Mesothelial cell of epicardium (in vitro differentiated cells): ENCODE measurements at regions not wholly inside any gene's neighbourhood (a gene's known extent, or its start where the extent isn't known, plus 50 kb on each side); places are given as distances from the start of the nearest gene placed in this dataset.
"Not testable (repeated sequence)": the region's sequence is repeated elsewhere in the genome, so short reads cannot be mapped to it uniquely, and the experiment has no call there.

Experiments
- DNase-seq, 2 experiments: peaks; one replicate each; pipeline ENCODE4 v3.0.0; 2021; ENCODE audit warnings: low spot score in 2 of 2; ENCODE audit not compliant: unreplicated experiment in 2 of 2
- H3K27ac Mint-ChIP-seq: 2 replicates; pipeline ENCODE4 v1.8.0; 2021; ENCODE audit warnings: mixed read lengths
- H3K27me3 Mint-ChIP-seq: 2 replicates; pipeline ENCODE4 v1.8.0; 2021; ENCODE audit warnings: low read depth, mixed read lengths
- H3K36me3 Mint-ChIP-seq: 2 replicates; pipeline ENCODE4 v1.8.0; 2021; ENCODE audit warnings: mixed read lengths
- H3K4me1 Mint-ChIP-seq: 2 replicates; pipeline ENCODE4 v1.8.0; 2021; ENCODE audit warnings: mixed read lengths
- H3K4me3 Mint-ChIP-seq: 2 replicates; pipeline ENCODE4 v1.8.0; 2021; ENCODE audit warnings: mild to moderate bottlenecking, moderate library complexity, mixed read lengths
- H3K9me3 Mint-ChIP-seq: 2 replicates; pipeline ENCODE4 v1.8.0; 2021; ENCODE audit warnings: mixed read lengths
- CTCF ChIP-seq: fragments of 200-600 bp; sonication (generic); IDR thresholded peaks from one replicate; pipeline ENCODE4 v1.5.0; 2021; ENCODE audit warnings: antibody characterized with exemption; ENCODE audit not compliant: unreplicated experiment

- no peak overlapping the region for H3K4me3 Mint-ChIP-seq
- no peaks in the 10 kb centered on the region for H3K9me3 Mint-ChIP-seq
- no peak overlapping the region for H3K27ac Mint-ChIP-seq
- H3K4me1 Mint-ChIP-seq: peaks cover 26% of the 10 kb centered on the region
- no peak for DNase-seq
- TF ChIP-seq CTCF: no peak
- H3K36me3 Mint-ChIP-seq: no peaks in the 10 kb centered on the region
- no peaks in the 10 kb centered on the region for H3K27me3 Mint-ChIP-seq
These were observed 101.7 kb upstream of the SPATA31D4 start for GRCh38 chr9:81826517-81826906.

GRCh38 chr9:81827616-81828296 lies 100.5 kb upstream of the SPATA31D4 start:
- Mint-ChIP-seq H3K4me3 (no peak overlapping the region), H3K9me3 (no peaks in the 10 kb centered on the region), H3K4me1 (peaks cover 27% of the 10 kb centered on the region), H3K27ac (no peak overlapping the region), H3K36me3 (no peaks in the 10 kb centered on the region), H3K27me3 (no peaks in the 10 kb centered on the region)
- no peak for TF ChIP-seq CTCF
- DNase-seq: no peak

- Mint-ChIP-seq H3K9me3 (no peaks in the 10 kb centered on the region), H3K4me3 (no peak overlapping the region), H3K27ac (peak overlapping the region; percentile 55), H3K27me3 (no peaks in the 10 kb centered on the region), H3K36me3 (no peaks in the 10 kb centered on the region), H3K4me1 (peaks cover 27% of the 10 kb centered on the region)
- TF ChIP-seq CTCF: no peak
- DNase-seq: no peak
These were observed 98.9 kb upstream of the SPATA31D4 start for GRCh38 chr9:81829195-81829882.

GRCh38 chr9:81830431-81830830 lies 97.8 kb upstream of the SPATA31D4 start:
- H3K27me3 Mint-ChIP-seq, H3K9me3 Mint-ChIP-seq, H3K27ac Mint-ChIP-seq, H3K36me3 Mint-ChIP-seq, DNase-seq, H3K4me3 Mint-ChIP-seq: not testable (repeated sequence)
- peaks cover 27% of the 10 kb centered on the region for H3K4me1 Mint-ChIP-seq

GRCh38 chr9:81832571-81833285 lies 95.5 kb upstream of the SPATA31D4 start:
- DNase-seq: no peak
- Mint-ChIP-seq H3K4me1 (peaks cover 29% of the 10 kb centered on the region), H3K9me3 (peaks cover 3% of the 10 kb centered on the region), H3K4me3 (no peak overlapping the region), H3K27me3 (no peaks in the 10 kb centered on the region), H3K36me3 (no peaks in the 10 kb centered on the region), H3K27ac (peak overlapping the region; percentile 47)
- no peak for TF ChIP-seq CTCF
